Posterior cingulate gyrus (tissue), 11 donors: ENCODE measurements at regions not wholly inside any gene's neighbourhood (a gene's known extent, or its start where the extent isn't known, plus 50 kb on each side); places are given as distances from the start of the nearest gene placed in this dataset.
"Not testable (repeated sequence)": the region's sequence is repeated elsewhere in the genome, so short reads cannot be mapped to it uniquely, and the experiment has no call there.

ENCODE experiments used
- DNase-seq, 10 donors: peaks; one replicate each; pipeline versions ENCODE4 v3.0.0 to v3.0.0-alpha.2; 2020 to 2021; ENCODE audit warnings: mixed read lengths in 3 of 10
- intact Hi-C: fragments of 100-400 bp; cut with DNase I; formaldehyde crosslinking; loops from one replicate; pipeline ENCODE4 v1.15.1; 2023

DNA sequence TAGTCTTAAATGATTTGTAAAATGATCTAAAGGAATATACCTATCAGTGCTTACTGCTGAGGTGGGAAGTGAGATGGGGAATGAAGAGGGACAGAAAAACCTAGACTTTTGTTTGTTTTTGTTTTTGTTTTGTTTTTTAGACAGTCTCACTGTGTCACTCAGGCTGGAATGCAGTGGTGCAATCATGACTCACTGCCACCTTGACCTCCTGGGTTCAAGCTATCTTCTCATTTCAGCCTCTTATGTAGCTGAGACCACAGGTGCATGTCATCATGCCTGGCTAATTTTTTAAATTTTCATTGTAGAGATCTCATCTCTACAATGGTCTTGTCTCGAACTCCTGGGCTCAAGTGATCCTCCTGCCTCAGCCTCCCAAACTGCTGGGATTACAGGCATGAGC lies 116.4 kb upstream of the SEM1 start:
- DNase-seq: no peak
- intact Hi-C loops: no loop called here

DNA sequence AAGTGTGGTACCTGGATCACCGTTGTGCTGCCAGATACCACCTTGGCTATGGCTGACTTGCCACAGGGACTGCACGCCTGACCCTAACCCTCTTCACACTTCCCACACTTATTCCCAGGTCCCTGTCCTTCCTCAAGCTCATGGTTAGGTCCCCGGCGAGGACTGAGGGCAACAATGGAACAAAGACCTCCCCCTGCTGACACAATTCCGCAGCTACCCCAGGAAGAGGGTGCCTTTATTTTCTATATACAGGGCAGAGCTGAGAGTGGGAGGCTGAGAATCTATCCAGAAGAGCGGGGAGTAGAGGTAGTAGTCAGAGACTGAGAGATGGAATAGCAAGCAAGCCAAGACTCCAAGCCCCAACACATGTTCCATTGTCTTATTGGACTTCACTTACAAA lies 118.1 kb upstream of the SEM1 start:
- intact Hi-C loops: no loop called here
- DNase-seq: no peak

DNA sequence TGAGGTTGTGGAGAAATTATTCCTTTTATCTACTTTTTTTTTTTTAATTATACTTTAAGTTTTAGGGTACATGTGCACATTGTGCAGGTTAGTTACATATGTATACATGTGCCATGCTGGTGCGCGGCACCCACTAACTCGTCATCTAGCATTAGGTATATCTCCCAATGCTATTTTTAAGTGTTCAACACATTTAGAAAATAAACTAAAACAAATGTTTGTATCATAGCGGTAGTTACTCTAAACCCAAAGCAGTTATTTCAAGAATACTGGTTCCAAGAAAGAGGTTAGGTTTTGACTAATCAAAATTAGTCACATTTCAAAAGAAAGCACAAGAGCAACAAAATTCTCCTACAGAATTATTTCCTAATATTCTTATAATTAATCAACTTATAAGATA lies 119.5 kb upstream of the SEM1 start:
- intact Hi-C loops, DNase-seq: not testable (repeated sequence)

DNA sequence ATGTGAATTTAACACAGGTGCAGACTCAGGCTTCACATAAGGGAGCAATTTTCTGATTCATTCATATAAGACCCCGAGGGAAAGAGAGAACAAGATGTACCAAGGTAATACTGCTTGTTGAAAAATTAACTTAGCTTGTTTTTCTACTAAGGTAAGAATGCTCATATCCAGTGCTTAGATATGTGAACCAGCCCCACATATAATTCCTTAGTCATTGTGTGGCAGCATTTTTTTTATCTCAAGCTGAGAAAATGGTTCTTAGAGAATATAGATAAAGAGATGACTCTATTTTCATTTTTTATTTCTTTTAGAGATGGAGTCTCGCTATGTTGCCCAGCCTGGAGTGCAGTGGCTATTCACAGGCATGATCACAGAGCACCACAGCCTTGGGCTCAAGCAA lies 121.8 kb upstream of the SEM1 start:
- no peak for DNase-seq
- intact Hi-C loops: no loop called here

DNA sequence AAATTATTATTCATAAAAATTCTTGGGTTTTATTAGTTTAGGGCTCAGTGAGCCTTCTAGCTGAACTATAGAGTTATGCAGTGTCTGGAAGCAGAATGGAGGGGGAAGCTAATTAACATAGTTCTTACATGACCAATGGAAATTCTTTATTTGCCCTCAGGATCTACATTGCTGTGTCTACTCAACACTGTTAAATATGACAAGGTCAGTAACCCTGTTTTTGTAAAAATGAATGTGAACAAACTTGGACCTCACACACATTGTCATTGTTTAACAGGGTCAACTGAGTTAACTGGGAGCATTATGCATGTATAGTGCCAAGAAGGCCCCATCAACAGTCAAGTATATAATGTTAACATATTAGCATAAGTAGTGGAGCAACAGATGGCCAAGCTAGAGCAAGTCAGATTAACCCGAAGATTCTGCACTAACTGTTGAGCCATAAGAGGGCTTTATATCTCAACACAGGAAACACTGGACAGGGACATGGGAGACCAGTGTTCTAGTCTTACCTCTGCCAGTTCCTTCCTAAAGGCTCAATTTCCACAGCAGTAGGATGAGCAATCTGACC lies 122.5 kb upstream of the SEM1 start:
- intact Hi-C loops: no loop called here
- no peak for DNase-seq

DNA sequence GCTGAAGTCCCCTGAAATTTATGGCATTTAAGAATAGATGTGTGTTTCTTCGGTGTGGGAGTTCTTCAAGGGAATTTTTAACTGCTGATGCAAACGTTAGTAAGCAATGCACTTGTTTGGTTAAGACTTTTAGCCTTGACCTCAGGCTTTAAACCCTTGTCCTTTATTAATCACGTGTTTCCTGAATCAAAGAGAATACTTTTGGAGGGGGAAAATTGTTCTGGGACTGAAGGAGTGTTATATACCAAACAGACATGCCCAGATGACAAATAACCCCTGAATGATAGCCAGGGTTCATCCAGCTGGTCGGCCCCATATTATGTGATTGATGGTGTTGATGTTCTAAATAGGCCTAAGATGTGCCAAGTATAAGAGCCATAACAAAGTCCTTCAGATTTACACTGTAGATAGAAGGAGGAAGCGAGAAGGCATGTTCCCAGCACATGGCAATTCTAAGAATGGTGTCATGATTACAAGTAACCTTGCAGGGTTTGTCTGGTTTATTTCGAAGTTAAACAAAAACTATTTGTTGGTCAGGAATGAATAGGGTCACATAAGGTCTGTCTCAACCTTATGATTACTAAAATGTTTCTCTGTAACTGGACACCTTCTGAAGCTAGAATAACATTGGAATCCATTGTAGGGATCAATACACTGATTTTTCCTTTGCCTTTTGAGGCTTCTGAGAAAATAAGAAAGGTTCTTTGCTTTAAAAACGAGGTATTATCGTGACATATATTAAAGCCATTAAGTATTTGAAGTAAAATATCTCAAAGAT lies 124.2 kb upstream of the SEM1 start:
- no peak for DNase-seq
- intact Hi-C loops: no loop called here

DNA sequence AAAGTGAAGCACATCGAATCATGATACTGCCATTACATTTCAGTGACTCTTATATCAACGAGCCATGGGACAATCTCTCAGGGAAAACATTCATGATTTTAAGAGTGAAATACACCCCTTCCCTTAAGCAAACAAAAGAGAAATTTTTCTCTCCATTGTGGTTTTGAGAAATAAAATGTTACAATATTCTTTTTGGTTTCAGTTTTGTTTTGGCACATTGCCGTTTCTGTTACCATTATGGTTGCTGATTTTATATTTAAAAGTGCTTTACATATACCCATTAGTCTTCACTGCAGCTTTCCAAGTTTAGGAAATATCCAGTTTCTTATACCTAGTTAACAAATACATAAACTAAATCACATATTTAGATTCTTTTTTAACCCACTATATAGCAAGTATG lies 126.8 kb upstream of the SEM1 start:
- DNase-seq: no peak
- intact Hi-C loops: no loop called here

DNA sequence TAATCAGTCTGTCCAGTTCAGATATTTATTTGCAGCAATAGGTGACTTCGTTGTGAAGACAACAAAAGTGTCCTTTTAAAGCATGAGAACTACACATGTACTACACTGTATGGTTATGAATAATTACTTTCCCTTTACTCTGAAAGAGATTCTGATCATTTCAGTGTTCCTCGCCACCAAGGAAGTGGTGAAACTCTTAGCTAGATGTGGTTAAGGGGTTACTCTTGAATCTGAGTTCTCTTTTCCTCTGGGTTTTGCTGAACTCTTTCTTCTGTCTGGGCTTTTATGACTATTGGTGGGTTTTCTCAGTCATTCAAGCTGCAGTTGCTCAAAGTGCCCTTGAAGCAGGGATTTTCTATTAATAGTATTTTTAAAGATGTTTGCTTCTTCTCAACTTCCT lies 127.9 kb upstream of the SEM1 start:
- intact Hi-C loops: no loop called here
- no peak for DNase-seq

DNA sequence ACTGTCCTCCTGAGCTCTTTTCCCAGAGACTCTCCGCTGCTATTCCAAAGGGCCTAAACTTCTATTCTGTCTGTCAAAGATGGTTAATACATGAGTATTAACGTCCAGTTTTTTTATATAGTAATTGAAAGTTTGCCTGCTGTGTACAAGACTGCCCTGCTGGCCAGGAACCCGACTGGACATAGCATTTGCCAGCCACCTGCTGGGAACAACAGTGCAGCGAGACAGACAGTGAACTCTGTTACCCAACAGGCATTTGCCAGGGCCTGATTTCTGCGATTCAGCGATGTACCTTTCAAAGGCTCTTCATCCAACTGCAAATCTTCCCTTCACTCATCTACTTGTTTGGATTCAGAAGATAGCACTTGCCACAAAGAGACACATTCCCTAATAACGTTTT lies 128.8 kb upstream of the SEM1 start:
- intact Hi-C loops: no loop called here
- peak in 1 of 10 donors; percentile 36 for DNase-seq

DNA sequence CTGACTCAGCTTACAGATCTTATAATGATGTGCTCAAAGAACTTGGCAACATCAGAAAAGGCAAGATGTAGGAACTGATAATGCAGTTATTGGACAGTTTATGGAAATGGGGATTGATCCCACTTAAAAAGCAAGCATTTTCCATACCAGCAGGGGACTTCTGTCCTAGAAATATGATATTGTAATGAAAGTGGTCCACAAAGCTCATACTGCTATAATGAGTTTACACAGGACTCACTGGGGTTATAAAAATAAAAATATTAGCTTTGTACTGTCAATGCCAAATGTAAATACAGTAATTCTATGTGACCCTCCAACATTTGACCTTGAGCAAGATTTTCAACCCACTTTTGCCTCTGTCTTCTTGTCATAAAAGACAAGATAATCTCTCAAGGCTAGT lies 145.5 kb upstream of the SEM1 start:
- intact Hi-C loops: loop anchor here (5.0 kb wide), 1 partner anchor 793 kb away; no protein-coding TSS in a partner anchor
- DNase-seq: no peak

DNA sequence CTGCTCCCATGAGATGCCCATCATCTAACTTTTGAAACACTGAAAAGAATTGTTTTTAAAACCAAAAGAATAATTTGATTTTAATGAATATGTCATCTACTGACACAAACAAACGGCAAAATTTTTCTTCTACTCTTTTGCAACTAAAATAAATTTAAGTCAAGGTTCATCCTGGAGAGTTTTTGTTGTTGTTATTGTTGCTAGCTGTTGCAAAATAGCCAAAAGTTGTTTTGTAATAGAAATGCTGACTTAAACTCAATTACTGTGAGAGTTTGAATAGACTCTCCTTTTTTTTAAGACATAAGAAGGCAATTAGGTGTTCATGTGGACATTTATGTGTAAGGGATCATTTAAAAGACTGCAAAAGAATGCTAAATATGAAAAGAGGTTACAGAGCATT lies 146.0 kb upstream of the SEM1 start:
- DNase-seq: no peak
- intact Hi-C loops: loop anchor here (5.0 kb wide), 1 partner anchor 793 kb away; no protein-coding TSS in a partner anchor

DNA sequence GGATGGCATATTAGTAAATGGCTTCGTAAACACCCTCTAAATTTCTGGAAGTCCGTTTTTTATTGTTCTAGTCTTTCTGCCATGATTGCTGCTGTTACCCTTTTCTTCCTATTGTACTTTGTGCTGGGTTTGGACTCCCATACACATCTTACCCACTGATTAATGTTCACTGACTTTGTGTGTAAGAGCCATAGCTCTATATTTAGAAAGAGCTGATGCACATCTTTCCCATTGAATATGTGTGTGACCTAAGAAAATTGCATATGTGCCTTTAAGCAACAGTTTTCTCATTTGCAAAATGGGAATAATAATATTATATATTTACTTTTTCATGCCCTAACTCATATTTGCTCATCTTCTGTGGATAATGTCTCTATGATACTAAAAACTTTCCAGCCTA lies 135.8 kb upstream of the DLX6 start:
- no peak for DNase-seq
- intact Hi-C loops: no loop called here

DNA sequence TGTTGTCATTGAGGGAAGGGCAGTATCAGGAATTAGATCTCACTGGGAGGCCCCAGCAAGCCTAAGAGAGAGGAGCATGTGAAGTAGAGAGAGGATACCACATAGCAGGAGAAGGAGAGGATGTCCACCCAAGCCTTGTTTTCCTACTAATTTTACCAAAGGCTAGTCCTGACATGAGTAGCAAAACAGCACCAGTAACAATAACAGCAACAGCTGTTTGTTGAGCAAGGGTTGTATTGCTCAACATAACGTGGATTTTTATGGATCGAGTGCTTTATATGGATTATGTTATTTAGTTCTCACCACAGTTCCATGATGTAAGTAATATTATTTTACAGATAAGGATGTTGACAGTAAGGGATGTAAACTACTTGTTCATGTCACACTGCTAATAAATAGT lies 135.2 kb upstream of the DLX6 start:
- intact Hi-C loops: no loop called here
- DNase-seq: no peak

DNA sequence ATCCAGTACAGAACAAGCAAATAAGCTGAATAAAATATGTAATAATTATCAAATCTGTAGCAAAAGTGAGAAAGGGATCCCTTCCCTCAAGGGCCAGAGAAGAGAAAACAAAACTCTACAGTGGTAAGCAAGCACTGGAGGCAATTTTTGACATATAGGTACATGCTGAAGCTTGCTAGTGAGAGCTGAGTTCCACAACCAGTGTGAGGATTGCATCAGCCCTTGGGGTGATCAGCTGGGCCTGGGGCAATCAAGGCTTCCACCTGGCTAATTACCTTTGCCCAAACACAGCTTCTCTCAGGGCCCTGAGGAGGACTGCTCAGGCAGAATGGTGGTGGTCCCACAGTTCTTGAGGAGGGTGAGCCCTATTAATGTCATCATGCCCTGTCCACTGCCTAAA lies 134.4 kb upstream of the DLX6 start:
- DNase-seq: no peak
- intact Hi-C loops: no loop called here

DNA sequence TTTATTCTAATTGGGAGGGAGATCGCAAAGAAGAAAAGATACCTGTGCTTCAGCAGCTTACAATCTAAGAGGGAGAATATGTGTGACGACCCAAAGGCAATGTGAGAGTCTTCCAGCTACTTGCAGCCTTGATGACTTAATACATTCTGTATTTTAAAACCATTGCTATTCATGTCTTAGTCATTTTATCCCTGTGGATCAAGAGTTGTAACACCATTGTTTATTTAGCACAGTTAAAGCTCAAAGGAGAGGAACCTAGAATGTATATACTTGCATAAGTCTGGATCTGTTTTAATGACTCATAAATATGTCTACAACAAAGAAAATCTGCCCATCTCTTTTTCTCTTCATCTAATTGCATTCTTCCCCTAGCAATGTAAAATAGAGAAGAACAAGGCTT lies 117.9 kb upstream of the DLX6 start:
- intact Hi-C loops: no loop called here
- DNase-seq: no peak

DNA sequence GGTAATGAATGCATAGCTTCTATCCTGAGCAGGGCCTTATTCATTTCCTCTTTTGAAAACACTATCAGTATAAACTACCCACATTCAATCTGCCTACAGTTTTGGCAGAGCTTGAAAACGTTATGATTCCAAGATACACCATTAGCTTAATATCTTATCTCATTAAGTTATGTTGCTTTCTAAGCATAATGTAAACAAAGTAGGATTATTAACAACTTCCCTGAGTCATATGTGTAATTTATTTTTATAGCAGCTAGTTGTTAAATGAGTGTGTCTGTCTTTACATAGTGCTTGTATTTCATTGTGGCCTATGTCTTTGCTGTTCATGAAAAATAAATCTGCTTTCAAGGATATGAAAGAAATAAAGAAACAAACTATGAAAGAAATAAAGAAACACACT lies 106.2 kb upstream of the DLX6 start:
- DNase-seq: no peak
- intact Hi-C loops: no loop called here

DNA sequence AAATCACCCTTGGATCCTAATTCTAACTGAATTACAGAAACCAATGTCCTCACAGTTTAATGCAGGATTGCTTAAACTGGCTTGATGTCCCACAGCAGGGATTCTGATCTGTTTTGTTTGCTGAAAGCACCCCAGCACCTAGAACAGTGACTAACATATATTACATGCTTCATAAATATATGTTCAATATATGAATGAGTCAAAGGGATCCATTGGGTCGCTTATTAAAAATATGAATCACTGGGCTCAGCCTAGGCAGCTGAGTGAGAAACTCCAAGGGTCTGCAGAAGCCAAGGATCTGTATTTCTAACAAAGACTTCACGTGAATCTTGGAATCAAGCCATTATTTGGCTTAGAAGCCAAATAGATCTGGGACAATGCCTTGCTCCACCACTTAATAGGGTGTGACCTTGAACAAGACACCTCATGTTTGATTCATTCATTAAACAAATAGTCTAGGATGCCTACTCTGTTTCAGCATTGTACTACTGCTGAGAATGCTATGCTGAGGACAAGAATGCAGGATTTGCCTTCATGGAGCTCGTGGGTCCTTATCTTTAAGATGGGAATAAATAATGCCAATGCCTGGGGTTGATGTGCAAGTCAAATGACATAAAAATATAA lies 103.4 kb upstream of the DLX6 start:
- no peak for DNase-seq
- intact Hi-C loops: no loop called here

DNA sequence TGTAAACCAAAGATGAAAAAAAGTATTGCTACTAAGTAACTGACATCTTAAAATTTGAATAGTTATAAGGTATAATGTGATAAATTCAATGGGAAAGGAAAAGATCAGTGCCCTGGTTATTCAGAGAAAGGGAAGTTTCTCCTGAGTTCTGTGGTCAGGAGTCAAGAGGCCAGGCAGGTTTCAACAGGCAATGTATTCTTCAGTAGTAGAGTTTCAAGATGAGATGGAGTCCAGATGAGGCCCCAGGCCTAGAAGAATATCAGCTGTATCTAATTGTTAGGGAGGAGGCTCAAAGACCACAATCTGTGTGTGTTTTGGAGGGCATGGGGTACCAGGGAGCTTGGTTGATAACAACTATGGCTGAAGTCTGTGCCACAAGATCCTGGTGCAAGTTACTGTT lies 101.4 kb upstream of the DLX6 start:
- DNase-seq: no peak
- intact Hi-C loops: no loop called here

DNA sequence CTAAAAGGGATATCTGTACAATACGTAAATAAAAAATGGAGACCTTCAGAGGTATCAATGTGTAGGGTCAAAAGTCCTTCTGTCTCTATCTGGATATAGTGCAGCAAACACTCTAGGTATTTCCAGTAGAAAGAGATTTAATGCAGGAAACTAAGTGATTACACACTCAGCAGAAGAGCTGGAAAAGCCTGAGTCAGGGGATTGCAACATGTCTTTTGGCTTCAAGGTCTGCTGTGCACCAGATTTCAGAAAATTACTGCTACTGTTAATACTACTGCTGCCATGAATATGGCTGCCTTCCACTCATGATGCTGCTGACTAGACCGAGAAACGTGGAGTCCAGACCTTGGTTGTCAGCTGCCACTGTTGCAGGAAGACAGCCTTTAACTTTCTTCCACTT lies 94.9 kb upstream of the DLX6 start:
- DNase-seq: no peak
- intact Hi-C loops: no loop called here

DNA sequence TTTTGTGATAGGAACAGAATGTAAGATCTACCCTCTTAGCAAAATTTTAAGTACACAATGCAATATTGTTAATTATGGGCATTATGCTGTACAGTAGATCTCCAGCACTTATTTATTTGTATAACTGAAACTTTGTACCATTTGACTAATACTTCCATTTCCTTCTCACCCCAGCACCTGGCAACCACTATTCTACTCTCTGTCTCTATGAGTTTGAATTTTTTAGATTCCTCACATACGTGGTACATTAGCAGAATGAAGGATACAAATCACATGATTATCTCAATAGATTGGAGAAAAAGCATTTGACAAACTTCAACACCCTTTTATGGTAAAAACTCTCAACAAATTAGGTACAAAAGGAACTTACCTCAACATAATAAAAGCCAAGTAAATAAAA lies 90.3 kb upstream of the DLX6 start:
- no peak for DNase-seq
- intact Hi-C loops: no loop called here

DNA sequence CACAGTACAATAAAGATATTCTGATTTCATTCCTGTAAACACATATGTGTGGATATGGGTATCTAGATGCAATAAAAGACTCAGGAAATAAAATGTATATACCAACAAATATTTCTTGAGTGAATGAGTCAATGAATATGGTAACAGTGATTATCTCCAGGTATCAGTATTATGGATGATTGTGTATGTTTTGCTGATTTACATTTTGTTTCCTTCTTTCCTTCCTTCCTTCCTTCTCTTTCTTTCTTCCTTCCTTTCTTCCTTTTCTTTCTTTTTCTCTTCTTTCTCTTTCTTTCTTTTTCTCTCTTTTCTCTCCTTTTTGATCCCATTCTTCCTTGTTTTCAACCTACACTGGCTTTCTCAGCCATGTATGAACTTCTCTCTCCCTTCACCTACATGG lies 85.3 kb upstream of the DLX6 start:
- intact Hi-C loops: no loop called here
- DNase-seq: no peak

DNA sequence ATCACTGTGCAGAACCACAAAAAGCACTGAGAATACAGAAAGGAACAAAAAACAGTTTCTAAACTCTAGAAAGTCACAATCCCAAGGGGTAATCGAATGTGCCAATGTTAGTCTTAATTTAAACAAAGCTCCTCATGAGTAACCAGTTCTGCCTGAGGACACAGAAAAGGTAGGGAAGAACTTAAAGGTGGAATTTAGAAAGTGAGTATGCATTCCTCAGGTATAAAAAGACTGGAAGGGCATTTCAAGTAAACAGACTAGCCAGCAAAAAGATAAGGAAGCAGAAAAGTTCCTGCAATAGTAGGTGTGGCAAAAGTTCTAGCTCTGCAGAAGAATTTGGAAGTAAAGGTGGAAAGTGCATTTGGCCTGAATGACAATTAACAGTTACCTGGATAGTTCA lies 84.6 kb upstream of the DLX6 start:
- DNase-seq: no peak
- intact Hi-C loops: no loop called here
